ENCODE measurements at regions not wholly inside any gene's neighbourhood (a gene's known extent, or its start where the extent isn't known, plus 50 kb on each side); places are given as distances from the start of the nearest gene placed in this dataset.

GRCh38 chr11:56932572-56933220 is 56.0 kb upstream of the OR5AK2 start:
- H3K36me3 ChIP-seq = no peaks in the 10 kb centered on the region
- no peaks in the 10 kb centered on the region for H3K9me3 ChIP-seq (ENCODE audit: low read depth)
- H3K4me1 ChIP-seq (ENCODE audit: low read depth) = peaks cover 10% of the 10 kb centered on the region
- H3K4me3 ChIP-seq = no peak overlapping the region
- no peak overlapping the region for H3K27ac ChIP-seq
- TF ChIP-seq CTCF (IDR thresholded peaks at IDR 0.05; ENCODE audit: low read depth, low read length) = no peak
- H3K27me3 ChIP-seq = no peaks in the 10 kb centered on the region
- peak in 1 of 2 donors; percentile 45 for DNase-seq (ENCODE audit: low read depth in 1 of 2, low spot score in 1 of 2)

GRCh38 chr11:56923116-56923515 is 65.6 kb upstream of the OR5AK2 start:
- Histone ChIP-seq H3K4me1 (ENCODE audit: low read depth) (peaks cover 4% of the 10 kb centered on the region), H3K36me3 (no peaks in the 10 kb centered on the region), H3K9me3 (ENCODE audit: low read depth) (no peaks in the 10 kb centered on the region), H3K27me3 (no peaks in the 10 kb centered on the region), H3K27ac (no peak overlapping the region), H3K4me3 (no peak overlapping the region)
- TF ChIP-seq CTCF (IDR thresholded peaks at IDR 0.05; ENCODE audit: low read depth, low read length) = no peak
- DNase-seq (ENCODE audit: low read depth in 1 of 2, low spot score in 1 of 2) = no peak

- Histone ChIP-seq H3K27ac (no peak overlapping the region), H3K36me3 (no peaks in the 10 kb centered on the region), H3K9me3 (ENCODE audit: low read depth) (no peaks in the 10 kb centered on the region), H3K27me3 (no peaks in the 10 kb centered on the region), H3K4me3 (no peak overlapping the region), H3K4me1 (ENCODE audit: low read depth) (peaks cover 9% of the 10 kb centered on the region)
- DNase-seq (ENCODE audit: low read depth in 1 of 2, low spot score in 1 of 2) = no peak
- TF ChIP-seq CTCF (IDR thresholded peaks at IDR 0.05; ENCODE audit: low read depth, low read length) = no peak
These were observed 66.3 kb upstream of the OR5AK2 start for GRCh38 chr11:56922421-56922820.

- no peak overlapping the region for H3K4me3 ChIP-seq
- TF ChIP-seq CTCF (IDR thresholded peaks at IDR 0.05; ENCODE audit: low read depth, low read length) = no peak
- DNase-seq (ENCODE audit: low read depth in 1 of 2, low spot score in 1 of 2) = no peak
These were observed 70.9 kb upstream of the OR5AK2 start for GRCh38 chr11:56917708-56918400.

GRCh38 chr11:56916587-56916986 is 72.1 kb upstream of the OR5AK2 start:
- H3K36me3 ChIP-seq = no peaks in the 10 kb centered on the region
- peaks cover 13% of the 10 kb centered on the region for H3K4me1 ChIP-seq (ENCODE audit: low read depth)
- H3K9me3 ChIP-seq (ENCODE audit: low read depth) = peaks cover under 1% of the 10 kb centered on the region
- DNase-seq (ENCODE audit: low read depth in 1 of 2, low spot score in 1 of 2) = no peak
- no peaks in the 10 kb centered on the region for H3K27me3 ChIP-seq
- H3K27ac ChIP-seq = no peak overlapping the region
- TF ChIP-seq CTCF (IDR thresholded peaks at IDR 0.05; ENCODE audit: low read depth, low read length) = no peak
- no peak overlapping the region for H3K4me3 ChIP-seq

More at GRCh38 chr11:56917708-56918400, 70.9 kb upstream of the OR5AK2 start:
- Histone ChIP-seq H3K27me3 (no peaks in the 10 kb centered on the region), H3K27ac (peak overlapping the region; percentile 54), H3K9me3 (ENCODE audit: low read depth) (no peaks in the 10 kb centered on the region), H3K4me1 (ENCODE audit: low read depth) (peaks cover 13% of the 10 kb centered on the region), H3K36me3 (no peaks in the 10 kb centered on the region)
